SKM-1 (cell line): ENCODE measurements at regions not wholly inside any gene's neighbourhood (a gene's known extent, or its start where the extent isn't known, plus 50 kb on each side); places are given as distances from the start of the nearest gene placed in this dataset.

Experiments
- DNase-seq: peaks from one replicate; lab custom pipeline; 2025; ENCODE audit not compliant: unreplicated experiment; lab: John Stamatoyannopoulos, UW

GRCh38 chr5:133715616-133716015 is 103.3 kb upstream of the FSTL4 start:
- DNase-seq = no peak

- no peak for DNase-seq
Measured at GRCh38 chr5:133715216-133715615, 102.9 kb upstream of the FSTL4 start.

GRCh38 chr5:133714161-133714915 is 102.0 kb upstream of the FSTL4 start:
- DNase-seq = no peak

GRCh38 chr5:133713751-133714150 is 101.4 kb upstream of the FSTL4 start:
- no peak for DNase-seq

- no peak for DNase-seq
Measured at GRCh38 chr5:133713209-133713608, 100.9 kb upstream of the FSTL4 start.

GRCh38 chr5:133712562-133712961 is 100.2 kb upstream of the FSTL4 start:
- DNase-seq = no peak

- no peak for DNase-seq
Measured at GRCh38 chr5:133709209-133709725, 96.9 kb upstream of the FSTL4 start.

- no peak for DNase-seq
Measured at GRCh38 chr5:133708331-133708850, 96.0 kb upstream of the FSTL4 start.

- no peak for DNase-seq
Measured at GRCh38 chr5:133707629-133708028, 95.3 kb upstream of the FSTL4 start.

- DNase-seq = no peak
Measured at GRCh38 chr5:133706506-133707430, 94.4 kb upstream of the FSTL4 start.

GRCh38 chr5:133705331-133705730 is 93.0 kb upstream of the FSTL4 start:
- DNase-seq = no peak

GRCh38 chr5:133704411-133704810 is 92.1 kb upstream of the FSTL4 start:
- DNase-seq = no peak

- no peak for DNase-seq
Measured at GRCh38 chr5:133703935-133704334, 91.6 kb upstream of the FSTL4 start.

GRCh38 chr5:133702791-133703770 is 90.7 kb upstream of the FSTL4 start:
- DNase-seq = no peak

GRCh38 chr5:133701871-133702270 is 89.5 kb upstream of the FSTL4 start:
- DNase-seq = no peak

GRCh38 chr5:133700251-133700650 is 87.9 kb upstream of the FSTL4 start:
- no peak for DNase-seq

- no peak for DNase-seq
Measured at GRCh38 chr5:133698646-133699526, 86.5 kb upstream of the FSTL4 start.

GRCh38 chr5:133698259-133698554 is 85.9 kb upstream of the FSTL4 start:
- no peak for DNase-seq

GRCh38 chr5:133697536-133698258 is 85.4 kb upstream of the FSTL4 start:
- DNase-seq = no peak
